ENCODE measurements at regions not wholly inside any gene's neighbourhood (a gene's known extent, or its start where the extent isn't known, plus 50 kb on each side); places are given as distances from the start of the nearest gene placed in this dataset.
"Not testable (repeated sequence)": the region's sequence is repeated elsewhere in the genome, so short reads cannot be mapped to it uniquely, and the experiment has no call there.

DNA sequence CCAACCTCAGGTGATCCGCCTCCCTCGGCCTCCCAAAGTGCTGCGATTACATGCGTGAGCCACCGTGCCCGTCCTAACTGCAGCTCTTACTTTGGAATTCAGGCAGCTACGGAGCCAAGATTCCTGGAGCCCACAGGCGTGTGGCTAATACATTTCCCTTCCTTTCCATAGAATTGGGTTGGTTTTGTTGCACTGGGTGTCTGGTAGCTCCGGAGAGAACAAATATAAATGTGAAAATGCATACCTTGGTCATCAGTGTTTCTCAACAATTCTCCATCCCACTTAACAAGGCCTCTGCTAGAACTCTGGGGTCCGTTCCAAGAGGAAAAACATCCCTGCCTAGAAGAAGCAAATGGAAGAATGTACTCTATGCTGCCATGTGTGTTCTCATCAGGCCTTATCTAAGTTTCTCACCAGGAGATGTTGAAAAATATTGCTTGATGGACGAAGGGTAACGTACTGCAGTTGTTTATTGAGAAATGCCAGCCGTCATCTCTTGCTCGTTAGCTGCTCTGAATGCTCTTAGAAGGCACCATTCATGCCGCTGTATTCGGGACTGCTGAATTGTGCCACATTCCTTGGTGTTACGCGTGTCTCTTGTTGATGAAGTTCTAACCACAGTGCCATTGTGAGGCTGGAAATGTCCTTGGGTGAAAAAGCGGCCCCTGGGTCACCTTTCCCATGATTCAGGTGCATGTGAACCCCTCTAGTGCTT is 50.5 kb upstream of the CD99 start:
- no peak for DNase-seq

DNA sequence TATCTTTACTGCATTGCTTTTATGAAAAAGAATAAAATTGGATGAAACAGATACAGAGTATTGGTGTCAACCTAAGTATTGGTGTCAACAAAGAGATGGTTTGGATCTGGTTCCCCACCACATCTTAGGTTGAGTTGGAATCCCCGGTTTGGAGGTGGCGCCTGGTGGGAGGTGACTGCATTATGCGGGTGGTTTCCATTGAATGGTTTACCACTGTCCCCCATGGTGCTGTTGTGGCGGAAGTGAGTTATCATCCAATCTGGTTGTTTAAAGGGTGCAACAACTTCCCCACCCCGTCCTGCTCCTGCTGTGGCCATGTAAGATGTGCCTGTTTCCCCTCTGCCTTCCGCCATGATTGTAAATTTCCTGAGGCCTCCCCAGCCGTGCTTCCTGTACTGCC is 52.8 kb upstream of the CD99 start:
- no peak for DNase-seq

DNA sequence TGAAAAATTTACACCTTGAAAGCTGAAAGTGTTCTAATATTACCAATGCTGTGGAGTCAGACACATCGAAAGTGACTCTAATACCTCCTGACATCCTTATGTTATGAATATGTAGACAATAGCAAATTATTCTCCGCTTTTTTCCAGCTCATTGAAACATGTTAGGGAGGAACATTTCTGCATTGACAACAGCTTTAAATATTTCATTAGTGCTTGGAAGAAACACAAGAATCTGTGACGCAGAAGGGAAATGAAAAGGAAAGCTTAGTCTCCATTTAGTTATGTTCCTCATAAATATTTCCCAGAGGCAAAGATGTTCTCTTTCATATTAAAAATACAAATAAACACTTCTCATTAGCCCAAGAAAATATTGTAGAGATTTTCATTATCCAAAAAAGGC is 55.8 kb upstream of the CD99 start:
- DNase-seq, result no peak

DNA sequence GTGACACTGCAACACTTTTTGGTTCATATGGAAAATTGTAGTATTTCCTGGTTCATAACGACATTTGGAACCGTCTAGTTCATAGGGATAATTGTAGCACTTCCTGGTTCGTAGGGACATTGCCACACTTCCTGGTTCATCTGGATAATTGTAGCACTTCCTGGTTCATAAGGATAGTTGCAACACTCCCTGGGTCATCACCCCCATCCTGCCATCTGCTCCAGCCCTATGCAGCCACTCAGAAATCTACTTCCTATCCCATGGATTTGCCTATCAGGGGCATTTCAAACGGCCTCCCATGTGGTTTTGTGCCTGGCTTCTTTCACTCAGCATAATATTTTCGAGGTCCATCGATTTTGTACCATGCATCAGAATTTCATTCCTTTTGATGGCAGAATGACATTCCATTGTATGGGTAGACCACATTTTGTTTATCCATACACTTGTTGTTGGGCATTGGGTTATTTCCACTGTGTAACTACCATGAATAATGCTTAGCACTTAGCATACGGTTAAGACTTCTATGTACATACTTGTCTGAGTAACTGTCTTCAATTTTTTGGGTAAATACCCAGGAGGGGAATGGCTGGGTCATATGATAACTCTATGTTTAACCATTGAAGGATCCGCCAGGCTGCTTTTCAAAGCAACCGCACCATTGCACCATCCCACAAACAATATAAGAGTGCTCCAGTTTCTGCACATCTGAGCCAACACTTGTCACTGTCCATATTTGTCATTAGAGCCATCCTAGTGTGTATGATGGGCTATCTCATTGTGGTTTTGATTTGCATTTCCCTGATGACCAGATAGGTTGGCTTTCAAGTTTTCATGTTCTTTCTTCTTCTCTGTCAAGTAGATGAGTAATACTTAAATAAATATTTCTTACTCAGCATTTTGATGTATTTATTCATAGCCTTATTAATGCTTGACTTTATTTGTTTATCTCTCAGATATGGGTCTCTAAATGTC is 58.3 kb upstream of the CD99 start:
- DNase-seq, result no peak

DNA sequence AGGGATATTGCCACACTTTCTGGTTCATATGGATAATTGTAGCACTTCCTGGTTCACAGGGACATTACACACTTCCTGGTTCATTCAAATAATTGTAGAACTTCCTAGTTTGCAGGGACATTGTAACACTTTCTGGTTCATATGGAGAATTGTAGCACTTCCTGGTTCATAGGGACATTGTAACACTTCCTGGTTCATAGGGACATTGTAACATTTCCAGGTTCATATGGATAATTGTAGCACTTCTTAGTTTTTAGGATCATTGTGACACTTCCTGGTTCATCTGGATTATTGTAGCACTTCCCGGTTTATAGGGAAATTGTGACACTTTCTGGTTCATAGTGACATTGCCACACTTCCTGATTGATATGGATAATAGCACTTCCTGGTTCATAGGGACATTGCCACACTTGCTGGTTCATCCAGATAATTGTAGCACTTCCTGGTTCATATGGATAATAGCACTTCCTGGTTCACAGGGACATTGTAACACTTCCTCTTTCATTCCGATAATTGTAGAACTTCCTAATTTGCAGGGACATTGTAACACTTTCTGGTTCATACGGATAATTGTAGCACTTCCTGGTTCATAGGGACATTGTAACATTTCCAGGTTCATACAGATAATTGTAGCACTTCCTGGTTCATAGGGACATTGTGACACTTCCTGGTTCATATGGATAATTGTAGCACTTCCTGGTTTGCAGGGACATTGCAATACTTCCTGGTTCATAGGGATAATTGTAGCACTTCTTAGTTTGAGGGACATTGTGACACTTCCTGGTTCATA is 59.2 kb upstream of the CD99 start:
- DNase-seq, result no peak

DNA sequence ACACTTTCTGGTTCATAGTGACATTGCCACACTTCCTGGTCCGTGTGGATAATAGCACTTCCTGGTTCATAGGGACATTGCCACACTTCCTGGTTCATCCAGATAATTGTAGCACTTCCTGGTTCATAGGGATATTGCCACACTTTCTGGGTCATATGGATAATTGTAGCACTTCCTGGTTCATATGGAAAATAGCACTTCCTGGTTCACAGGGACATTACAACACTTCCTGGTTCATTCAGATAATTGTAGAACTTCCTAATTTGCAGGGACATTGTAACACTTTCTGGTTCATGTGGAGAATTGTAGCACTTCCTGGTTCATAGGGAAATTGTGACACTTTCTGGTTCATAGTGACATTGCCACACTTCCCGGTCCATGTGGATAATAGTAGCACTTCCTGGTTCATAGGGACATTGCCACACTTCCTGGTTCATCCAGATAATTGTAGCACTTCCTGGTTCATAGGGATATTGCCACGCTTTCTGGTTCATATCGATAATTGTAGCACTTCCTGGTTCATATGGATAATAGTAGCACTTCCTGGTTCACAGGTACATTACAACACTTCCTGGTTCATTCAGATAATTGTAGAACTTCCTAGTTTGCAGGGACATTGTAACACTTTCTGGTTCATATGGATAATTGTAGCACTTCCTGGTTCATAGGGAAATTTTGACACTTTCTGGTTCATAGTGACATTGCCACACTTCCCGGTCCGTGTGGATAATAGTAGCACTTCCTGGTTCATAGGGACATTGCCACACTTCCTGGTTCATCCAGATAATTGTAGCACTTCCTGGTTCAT is 60.0 kb upstream of the CD99 start:
- DNase-seq, result not testable (repeated sequence)

- DNase-seq, result peak; percentile 38
These were observed 60.8 kb upstream of the CD99 start for GRCh38 chrX:2630008-2630934.

DNA sequence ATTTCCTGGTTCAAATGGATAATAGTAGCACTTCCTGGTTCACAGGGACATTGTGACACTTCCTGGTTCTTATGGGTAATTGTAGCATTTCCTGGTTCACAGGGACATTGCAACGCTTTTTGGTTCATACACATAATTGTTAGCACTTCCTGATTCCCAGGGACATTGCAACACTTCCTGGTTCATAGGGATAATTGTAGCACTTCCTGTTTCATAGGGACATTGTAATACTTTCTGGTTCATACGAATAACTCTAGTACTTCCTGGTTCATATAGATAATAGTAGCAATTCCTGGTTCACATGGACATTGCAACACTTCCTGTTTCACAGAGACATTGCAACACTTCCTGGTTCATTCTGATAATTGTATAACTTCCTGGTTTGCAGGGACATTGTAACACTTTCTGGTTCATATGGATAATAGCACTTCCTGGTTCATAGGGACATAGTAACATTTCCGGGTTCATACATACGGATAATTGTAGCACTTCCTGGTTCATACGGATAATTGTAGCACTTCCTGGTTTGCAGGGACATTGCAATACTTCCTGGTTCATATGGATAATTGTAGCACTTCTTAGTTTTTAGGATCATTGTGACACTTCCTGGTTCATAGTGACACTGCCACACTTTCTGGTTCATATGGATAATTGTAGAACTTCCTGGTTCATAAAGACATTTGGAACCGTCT is 61.6 kb upstream of the CD99 start:
- DNase-seq, result no peak

- no peak for DNase-seq
These were observed 62.3 kb upstream of the CD99 start for GRCh38 chrX:2628751-2629315.

DNA sequence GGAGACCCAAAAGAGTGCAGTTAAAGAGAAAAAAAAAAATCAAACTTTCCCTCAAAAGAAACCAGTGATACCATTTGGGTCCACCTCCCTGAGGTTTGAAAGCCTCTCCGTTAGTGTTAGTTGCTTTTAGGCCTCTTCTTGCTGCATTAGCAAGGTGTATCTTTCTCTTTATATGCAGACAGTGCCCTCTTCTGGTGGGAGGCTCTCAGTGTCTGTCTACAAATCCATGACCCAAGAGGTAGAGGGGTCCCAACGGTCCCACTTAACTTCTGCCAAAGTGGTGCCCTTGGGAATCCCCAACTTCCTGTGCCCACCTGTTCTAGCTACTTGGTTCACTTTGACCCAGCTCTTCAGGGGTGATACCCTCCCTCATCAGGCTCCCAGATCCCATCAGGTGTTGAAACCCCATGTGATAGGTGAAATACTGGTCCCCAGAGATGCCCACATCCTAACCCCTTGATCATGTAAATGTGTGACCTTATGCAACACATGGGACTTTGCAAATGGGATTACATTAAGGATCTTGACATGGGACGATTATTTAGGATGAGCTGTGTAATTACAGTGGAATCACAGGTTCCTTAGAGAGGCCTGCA is 63.7 kb upstream of the CD99 start:
- no peak for DNase-seq

DNA sequence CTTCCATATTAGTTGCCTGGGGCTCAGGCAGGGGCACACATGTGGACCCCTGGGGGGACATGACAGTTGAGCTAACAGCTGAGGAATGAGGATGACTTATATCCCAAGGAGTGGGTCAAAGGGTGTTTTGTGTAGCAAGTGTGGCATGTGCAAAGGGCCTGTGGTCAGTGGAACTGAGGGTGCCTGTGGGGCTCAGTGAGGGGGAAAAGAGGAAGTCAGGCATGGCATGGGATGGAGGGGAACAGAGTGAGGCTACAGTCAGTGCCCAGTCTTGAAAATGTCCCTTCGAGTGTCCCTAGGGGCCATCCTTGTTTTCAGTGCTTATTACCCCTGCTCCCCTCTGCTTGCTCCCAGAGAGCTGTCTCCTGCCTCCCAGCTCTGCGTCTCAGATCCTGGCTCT is 64.3 kb upstream of the CD99 start:
- DNase-seq, result no peak

DNA sequence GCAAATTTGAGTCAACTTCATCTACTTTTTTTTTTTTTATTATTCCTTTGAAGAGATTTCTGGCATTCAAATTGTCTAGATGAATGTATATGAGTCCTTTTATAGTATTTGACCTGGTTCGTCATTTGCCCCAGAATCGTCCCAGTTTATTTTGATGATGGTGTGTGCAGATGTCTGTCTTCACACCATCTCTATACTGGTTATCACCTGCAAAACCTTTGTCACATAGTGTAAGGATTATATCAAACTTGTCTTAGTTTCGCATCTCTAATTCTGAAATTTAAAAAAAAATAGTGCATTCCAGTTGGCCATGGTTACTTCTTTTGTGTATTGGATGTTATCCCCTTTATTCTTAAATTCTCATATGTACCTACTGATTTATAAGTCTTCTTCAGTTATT is 70.5 kb upstream of the CD99 start:
- no peak for DNase-seq

DNA sequence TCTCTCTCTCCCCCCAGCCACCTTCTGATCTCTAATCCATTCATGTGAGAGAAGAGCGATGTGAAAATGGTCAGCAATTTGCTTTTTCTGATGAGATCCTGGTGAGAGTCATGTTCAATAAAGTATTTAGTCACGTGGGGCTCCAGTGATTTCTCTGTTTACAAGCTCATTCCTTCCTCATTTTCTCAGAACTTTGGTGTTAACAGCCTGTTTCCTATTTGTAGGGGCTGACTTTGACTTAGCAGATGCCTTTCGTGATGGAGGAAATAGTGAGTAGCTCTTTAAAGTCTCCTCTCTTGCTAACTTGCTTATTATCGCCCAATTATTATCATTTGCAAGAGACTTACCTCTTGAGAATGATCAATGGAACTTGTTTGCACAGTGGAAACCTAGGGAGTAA is 72.6 kb upstream of the CD99 start:
- no peak for DNase-seq

DNA sequence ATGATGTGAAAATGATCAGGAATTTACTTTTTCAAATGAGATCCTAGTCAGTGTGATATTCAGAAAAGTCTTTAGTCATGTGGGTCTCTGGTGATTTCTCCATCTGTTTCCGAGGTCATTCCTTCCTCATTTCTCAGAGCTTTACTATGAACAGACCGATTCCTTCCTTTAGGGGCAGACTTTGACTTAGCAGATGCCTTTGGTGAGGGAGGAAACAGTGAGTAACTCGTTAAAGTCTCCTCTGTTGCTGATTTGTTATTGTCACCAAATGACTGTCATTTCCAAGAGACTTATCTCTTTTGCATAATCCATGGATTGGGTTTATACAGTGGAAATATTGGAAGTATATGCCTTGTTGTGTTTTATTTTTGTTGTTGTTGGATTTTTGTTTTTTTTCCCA is 76.2 kb upstream of the CD99 start:
- no peak for DNase-seq

DNA sequence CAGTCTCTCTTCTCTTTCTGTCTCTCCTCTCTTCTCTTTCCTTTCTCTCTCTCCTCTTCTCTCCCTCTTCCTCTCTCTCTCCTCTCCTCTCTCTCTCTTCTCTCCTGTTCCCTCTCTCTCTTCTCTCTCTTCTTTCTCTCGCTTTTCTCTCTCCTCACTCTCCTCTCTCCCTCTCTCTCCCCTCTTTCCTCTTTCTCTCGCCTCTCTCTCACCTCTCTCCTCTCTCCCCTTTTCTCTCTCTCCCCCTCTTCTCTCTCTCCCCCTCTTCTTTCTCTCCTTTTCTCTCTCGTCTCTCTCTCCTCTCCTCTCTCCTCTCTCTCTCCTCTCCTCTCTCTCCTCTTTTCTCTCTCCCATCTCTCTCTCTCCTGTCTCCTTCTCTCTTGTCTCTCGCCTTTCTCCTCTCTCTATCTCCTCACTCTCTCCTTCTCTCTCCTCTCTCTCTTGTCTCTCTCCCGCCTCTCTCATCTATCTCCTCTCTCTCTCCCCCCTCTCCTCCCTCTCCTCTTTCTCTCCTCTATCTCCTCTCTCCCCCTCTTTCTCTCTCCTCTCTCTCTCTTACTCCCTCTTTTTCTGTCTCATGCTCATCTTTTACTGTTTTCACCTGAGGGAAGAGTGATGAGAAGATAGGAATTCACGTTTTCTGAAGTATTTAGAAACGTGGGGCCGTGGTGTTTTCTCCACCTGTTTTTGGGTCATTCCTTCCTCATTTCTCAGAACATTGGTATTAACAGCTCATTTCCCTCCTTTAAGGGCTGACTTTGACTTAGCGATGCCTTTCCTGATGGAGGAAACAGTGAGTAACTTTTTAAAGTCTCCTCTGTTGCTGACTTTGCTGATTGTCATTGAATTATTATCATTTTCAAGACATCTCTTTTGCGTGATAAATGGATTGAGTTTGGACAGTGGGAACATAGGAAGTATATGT is 80.6 kb upstream of the CD99 start:
- no peak for DNase-seq

GRCh38 chrX:2609431-2610238 is 81.5 kb upstream of the CD99 start:
- no peak for DNase-seq

DNA sequence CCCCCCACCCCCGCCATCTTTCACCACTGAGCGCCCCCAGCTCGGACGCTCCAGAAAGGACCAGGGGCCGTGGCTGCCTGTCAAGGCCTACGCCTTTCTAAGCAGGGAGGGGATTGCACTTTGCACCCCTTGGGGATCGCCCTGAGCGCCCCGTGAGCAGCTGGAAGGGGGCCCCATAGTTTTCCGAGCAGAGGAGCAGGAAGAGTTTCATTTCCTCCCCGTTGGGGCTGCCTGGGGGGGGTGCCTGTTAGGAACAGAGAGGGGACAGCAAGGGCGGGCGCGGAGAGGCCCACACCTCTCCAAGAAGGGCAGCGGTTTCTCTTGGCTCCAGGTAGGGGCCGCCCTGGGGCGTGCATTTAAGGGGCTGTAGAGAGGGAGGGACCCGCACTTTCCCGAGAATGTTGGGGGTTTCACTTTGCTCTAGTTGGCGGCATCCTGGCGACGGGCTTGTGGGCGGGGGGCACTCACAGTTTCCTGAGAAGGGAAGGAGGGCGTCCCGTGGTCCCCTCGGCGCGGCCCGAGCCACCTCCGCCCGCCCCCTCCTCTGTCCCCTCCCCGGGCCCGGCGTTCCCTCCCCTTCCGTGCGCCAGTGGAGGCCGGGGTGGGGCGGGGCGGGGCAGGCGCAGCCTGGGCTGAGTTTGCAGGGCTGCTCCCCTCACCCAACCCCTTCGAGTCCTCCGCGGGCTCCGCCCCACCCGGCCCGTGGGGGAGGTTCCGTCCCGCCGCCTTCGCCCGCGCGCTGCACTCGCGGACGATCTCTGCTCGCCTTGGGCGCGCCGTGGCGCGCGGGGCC is 82.3 kb upstream of the CD99 start:
- peak; percentile 76 for DNase-seq

All from T-helper 9 cell (primary cell).